Esophagus muscularis mucosa (tissue), 4 donors: ENCODE measurements at regions not wholly inside any gene's neighbourhood (a gene's known extent, or its start where the extent isn't known, plus 50 kb on each side); places are given as distances from the start of the nearest gene placed in this dataset.

ENCODE experiments used
- CTCF ChIP-seq, 3 experiments: fragments of 200-600 bp in 2 of 3; fragments of 450-650 bp in 1 of 3; sonication (generic) in 2 of 3; IDR thresholded peaks; one replicate each; pipeline ENCODE4 v1.5.1; 2017 to 2019; ENCODE audit warnings: antibody characterized with exemption in 3 of 3, mild to moderate bottlenecking in 2 of 3, moderate library complexity in 1 of 3
- EP300 ChIP-seq: sonication (generic); formaldehyde crosslinking; IDR thresholded peaks from one replicate; pipeline ENCODE4 v1.6.1; 2017; ENCODE audit warnings: antibody characterized with exemption
- POLR2A ChIP-seq: fragments of 450-650 bp; IDR thresholded peaks from one replicate; pipeline ENCODE4 v1.6.1; 2017; ENCODE audit warnings: antibody characterized with exemption, moderate library complexity, mild to moderate bottlenecking, low read depth

- no peak for TF ChIP-seq CTCF (IDR thresholded peaks at IDR 0.05)
- no peak for TF ChIP-seq EP300
- no peak for TF ChIP-seq POLR2A
Observed at GRCh38 chr1:87702455-87702854, 373.8 kb downstream of the LMO4 start.
